OCI-LY1 (cell line): ENCODE measurements at regions not wholly inside any gene's neighbourhood (a gene's known extent, or its start where the extent isn't known, plus 50 kb on each side); places are given as distances from the start of the nearest gene placed in this dataset.

Source experiments
- CTCF ChIP-seq: fragments of 200-600 bp; sonication (generic), shearing (Covaris generic); IDR thresholded peaks from 2 replicates; pipeline ENCODE4 v1.5.1; 2017; ENCODE audit warnings: mild to moderate bottlenecking, antibody characterized with exemption, low read length, moderate library complexity, mixed read lengths
- EZH2 ChIP-seq: fragments of 200-600 bp; sonication (generic), shearing (Covaris generic); IDR thresholded peaks from 2 replicates; pipeline ENCODE4 v1.8.0; 2017; ENCODE audit warnings: borderline replicate concordance, mixed run types, mild to moderate bottlenecking, antibody characterized with exemption, low read length, moderate library complexity, mixed read lengths

DNA sequence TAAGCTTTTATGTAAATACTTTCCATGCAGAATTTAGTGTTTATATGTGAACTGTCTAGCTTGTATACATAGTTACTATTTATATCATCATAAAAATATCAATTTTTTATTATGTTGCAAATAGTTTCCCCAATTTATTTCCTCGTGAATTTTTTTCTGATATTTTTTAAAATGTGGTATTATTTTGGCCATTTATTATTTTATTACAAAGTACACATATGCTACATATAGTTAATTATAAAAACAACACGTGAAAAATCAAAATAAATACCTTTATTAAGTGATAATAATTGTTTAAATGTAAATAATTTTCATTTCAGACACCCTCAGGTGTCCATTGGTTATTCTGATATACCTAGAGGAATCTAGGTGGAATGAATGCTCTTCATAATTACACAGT, 1394.9 kb upstream of the PRR20A start:
- no peak for TF ChIP-seq CTCF
- TF ChIP-seq EZH2 = no peak
